ENCODE measurements at regions not wholly inside any gene's neighbourhood (a gene's known extent, or its start where the extent isn't known, plus 50 kb on each side); places are given as distances from the start of the nearest gene placed in this dataset.
"Not testable (repeated sequence)": the region's sequence is repeated elsewhere in the genome, so short reads cannot be mapped to it uniquely, and the experiment has no call there.

DNA sequence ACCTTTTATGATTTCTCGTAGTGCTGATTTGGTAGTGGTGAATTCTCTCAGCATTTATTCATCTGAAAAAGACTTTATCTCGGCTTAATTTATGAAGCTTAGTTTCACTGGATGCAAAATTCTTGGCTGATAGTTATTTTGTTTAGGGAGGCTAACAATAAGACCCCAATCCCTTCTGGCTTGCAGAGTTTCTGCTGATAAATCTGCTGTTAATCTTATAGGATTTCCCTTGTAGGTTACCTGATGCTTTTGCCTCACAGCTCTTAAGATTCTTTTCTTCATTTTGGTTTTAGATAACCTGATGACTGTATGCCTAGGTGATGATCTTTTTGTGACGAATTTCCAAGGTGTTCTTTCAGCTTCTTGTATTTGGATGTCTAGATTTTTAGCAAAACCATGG lies 388.7 kb downstream of the UTRN start:
- no peak for FAIRE-seq
- no peak for DNase-seq (ENCODE audit: low spot score)

DNA sequence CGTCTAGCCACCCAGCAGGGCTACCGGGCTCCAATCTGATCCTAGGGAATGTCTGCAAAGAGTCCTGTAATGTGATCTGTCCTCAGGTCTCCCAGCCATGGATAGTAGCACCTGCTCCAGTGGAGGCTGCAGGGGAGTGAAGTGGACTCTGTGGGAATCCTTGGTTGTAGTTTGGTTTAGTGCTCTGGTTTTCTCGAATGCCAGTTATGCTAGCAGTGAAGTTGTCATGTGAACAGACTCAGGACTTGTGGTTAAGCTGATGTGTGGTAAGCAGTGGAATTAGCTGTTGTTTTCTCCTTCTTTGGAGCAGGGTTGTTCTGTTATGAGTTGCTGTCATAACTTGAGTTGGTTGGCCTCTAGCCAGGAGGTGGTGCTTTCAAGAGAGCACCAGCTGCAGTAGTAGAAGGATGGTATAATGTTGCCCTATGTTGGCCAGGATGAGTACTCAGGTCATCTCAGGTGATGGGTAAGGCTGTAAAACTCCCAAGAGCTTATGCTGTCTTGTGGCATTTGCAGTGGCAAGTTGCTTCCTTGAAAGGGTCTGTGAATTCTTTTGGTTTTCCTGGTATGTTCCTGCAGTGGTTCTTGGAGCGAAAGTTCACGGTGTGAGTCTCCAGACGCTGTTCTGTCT lies 390.2 kb downstream of the UTRN start:
- DNase-seq (ENCODE audit: low spot score) = peak; percentile 14
- peak; percentile 25 for FAIRE-seq

DNA sequence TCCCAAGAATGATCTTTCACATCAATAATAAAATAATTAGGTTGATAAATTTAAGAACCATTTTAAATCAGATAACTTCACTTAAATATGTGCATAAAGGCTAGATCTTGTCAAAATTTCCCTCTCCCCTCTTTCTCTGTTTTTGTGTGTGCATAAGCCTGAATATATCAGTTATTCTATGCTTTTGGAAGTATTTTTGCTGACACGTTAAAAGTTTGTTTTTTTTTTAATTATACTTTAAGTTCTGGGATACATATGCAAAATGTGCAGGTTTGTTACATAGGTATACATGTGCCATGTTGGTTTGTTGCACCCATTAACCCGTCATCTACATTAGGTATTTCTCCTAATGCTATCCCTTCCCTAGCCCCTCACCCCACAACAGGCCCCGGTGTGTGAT lies 391.2 kb downstream of the UTRN start:
- DNase-seq (ENCODE audit: low spot score); FAIRE-seq: not testable (repeated sequence)

DNA sequence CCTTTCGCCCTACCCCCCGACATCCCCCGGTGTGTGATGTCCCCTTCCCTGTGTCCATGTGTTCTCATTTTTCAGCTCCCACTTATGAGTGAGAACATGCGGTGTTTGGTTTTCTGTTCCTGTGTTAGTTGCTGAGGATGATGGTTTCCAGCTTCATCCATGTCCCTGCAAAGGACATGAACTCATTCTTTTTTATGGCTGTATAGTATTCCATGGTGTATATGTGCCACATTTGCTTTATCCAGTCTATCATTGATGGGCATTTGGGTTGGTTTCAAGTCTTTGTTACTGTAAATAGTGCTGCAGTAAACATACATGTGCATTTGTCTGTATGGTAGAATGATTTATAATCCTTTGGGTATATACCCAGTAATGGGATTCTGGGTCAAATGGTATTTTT lies 392.1 kb downstream of the UTRN start:
- FAIRE-seq; DNase-seq (ENCODE audit: low spot score): not testable (repeated sequence)

DNA sequence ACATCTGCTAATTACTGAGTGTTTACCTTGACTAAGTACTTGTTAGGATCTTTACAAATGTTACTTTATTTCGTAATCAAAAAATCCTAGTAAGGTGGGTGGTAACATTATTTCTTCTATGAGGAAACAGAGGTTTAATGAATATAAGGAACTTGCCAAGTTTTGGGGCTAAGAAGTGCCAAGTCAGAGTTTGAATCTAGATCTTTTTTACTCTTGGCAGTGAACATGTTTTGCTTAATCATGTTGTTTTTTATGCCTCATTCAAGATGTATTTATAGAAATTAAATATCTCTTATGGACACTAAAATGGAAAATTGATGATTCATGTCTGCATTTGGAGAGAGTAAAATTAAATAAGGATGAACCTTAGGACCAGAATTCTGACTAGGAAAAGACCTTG lies 393.7 kb downstream of the UTRN start:
- FAIRE-seq = no peak
- DNase-seq (ENCODE audit: low spot score) = no peak

DNA sequence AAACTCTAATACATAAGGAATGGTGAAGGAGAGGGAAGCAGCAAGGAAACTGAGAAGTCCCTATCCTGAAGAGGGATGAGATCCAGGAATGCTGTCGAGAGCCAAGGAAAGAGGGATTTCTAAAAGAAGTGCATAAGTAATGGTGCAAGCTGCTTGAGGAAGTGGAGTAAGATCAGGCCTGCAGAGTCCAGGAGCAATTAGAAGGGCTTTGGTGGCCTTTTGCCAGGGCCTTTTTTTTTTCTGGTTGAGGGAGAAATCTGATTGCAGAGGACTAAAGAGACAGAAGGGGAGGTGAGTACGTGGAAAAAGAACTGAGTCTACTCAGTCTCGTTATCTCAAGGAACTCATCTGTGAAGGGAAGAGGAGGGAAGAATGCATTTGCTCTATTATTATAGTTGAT lies 396.2 kb downstream of the UTRN start:
- FAIRE-seq (no peak), DNase-seq (ENCODE audit: low spot score) (no peak)

DNA sequence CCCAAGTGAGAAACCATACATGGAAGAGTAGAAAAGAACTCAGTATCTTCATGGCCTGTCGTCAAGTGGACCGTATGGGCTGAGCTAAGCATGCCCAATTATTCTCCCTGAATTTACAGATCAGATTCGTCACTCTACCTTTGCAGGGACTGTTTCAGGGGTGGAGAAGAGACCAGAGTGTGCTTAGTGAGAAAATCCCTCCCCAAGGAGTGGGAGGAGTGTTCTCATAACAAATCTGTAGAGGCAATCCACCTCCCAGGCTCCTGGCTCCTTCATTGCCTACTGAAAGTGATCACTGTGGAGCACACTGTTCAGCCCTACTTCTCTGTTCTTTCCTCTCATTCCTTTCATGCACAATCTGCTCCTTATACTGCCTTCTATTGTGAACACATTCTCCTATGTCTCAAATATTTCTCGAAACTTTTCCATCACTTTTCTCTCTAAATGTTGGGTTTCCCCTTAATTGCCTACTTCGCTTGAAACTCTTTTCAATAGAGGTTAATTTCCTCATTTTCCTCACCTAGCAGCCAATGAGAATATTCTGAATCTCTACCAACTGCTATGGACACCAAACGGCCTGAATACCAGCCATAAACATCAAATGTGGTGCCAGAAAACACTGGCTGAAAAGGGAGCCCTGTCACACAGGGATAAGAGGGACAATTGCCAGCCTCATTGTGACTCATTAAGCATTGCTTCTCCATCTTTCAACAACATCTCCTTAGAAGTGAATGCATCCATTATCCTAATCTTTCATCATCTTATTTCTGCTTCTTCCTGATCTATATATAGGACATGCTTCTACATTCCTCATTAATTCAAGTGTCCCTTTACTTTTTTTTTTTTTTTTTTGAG lies 398.3 kb downstream of the UTRN start:
- FAIRE-seq = no peak
- no peak for DNase-seq (ENCODE audit: low spot score)

DNA sequence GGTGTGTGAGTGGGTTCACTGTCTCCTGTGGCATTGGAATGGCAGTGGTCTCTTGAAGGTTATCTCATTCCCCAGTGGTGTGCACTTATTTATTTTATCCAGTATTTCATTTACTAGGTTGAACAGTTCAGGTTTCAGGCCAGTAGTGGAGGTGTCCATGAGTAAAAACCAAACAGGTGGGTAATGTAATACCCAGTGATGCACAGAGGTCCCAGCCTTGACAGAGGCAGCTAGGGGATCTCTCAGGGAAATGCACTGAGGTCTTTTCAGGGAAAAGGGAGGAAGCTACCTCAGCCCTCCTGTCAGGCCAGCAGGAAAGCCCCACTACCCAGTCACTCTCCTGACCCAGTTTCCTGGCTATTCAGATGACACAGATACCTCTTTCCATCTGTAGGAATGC lies 403.6 kb downstream of the UTRN start:
- FAIRE-seq (no peak), DNase-seq (ENCODE audit: low spot score) (no peak)

DNA sequence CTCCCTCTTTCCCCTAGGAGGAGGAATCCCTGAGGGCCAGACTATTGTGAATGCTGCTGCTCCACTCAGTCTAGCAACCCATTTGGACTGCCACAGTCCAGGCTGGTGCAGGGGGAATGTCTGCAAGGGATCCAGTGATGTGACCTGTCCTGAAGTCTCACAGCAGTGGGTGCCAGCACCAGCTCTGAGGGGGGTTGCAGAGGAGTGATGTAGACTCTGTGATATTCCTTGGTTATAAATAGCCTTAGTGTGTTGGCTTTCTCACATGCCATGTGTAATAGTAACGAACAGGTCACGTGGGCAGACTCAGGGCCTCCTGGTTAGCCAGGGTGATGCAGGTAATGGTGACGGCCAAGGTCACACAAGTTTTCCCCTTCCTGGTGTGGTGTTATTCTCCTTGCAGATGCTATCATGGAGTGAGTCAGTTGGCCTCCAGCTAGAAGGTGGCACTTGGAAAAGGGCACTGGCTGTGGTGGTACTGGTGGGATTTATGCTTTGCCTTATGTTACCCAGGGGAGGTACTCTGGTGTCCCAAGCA lies 404.4 kb downstream of the UTRN start:
- no peak for FAIRE-seq
- DNase-seq (ENCODE audit: low spot score) = no peak

DNA sequence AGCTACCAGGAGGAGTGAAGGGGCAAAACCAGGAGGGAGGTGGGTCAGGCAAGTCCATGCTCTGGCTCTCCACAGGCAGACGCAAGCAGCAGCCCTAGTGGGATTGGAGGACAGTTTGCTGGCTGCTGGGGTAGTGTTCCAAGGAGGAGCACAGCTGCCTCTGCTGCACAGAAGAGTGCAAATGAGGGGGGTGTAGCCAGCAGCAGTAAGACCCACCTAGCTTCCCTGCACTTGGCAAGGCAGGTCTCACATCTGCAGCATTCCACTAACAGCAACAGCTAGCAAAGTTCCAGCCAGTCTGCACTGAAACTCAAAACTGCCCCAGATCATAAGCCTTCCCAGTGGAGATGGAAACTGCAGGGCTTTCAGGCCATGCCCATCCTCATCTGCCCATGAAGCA lies 405.0 kb downstream of the UTRN start:
- DNase-seq (ENCODE audit: low spot score) (no peak), FAIRE-seq (no peak)

DNA sequence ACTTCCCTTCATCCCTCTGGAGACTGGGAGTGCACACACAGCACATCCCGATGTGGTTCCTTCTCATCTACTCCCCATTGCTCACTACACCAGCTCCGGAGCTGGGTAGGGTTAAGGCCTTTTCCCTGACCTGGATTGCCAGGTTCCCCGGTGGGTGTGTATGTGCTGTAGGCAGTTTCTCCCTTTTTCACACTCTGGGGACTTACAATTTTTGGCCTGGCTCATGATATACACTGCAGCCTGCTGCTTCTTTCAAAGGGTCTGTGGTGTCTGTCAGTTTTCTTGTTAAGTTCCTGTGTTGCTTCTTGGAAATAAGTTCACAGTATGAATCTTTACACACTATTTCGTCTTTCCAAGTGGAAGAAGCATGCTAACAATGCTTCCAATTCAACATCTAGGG lies 405.5 kb downstream of the UTRN start:
- DNase-seq (ENCODE audit: low spot score) (no peak), FAIRE-seq (no peak)

DNA sequence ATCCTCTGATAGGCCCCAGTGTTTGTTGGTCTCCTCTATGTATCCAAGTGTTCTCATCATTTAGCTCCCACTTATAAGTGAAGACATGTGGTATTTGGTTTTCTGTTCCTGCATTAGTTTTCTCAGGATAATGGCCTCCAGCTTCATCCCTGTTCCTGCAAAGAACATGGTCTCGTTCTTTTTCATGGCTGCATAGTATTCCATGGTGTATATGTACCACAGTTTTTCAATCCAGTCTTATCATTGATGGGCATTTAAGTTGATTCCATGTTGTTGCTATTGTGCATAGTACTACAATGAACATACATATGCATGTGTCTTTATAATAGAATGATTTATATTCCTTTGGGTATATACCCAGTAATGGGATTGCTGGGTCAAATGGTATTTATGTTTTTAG lies 406.9 kb downstream of the UTRN start:
- not testable (repeated sequence) for FAIRE-seq; DNase-seq (ENCODE audit: low spot score)

DNA sequence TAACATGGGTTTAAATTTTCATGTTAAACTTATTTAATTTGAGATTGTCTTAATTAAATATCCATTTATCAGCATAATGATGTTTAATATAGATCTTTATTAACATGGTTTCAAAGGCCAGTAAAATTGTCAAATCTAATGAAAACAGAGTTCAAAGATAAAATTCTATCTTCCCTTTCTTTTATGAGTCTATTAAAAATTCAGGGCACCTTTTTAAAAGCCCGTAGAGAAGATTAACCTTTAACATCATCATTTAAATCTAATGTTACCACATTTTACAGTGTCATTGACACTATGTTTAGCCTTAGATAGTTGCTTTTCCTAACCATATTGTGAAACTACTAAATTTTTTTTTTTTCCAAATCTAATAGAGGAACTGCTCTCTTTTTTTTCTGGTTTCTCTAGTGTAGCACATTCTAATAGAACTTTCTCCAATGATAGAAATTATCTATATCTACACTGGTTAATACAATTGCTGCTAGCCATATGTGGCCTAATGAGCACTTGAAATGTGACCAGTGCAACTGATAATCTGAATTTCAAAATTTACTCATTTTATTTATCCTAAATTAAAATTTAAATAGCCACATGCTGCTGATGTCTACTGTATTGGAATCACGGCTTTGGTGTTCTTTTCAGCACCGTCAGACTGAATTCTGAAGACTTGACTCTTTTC lies 410.9 kb downstream of the UTRN start:
- DNase-seq (ENCODE audit: low spot score) (no peak), FAIRE-seq (no peak)

DNA sequence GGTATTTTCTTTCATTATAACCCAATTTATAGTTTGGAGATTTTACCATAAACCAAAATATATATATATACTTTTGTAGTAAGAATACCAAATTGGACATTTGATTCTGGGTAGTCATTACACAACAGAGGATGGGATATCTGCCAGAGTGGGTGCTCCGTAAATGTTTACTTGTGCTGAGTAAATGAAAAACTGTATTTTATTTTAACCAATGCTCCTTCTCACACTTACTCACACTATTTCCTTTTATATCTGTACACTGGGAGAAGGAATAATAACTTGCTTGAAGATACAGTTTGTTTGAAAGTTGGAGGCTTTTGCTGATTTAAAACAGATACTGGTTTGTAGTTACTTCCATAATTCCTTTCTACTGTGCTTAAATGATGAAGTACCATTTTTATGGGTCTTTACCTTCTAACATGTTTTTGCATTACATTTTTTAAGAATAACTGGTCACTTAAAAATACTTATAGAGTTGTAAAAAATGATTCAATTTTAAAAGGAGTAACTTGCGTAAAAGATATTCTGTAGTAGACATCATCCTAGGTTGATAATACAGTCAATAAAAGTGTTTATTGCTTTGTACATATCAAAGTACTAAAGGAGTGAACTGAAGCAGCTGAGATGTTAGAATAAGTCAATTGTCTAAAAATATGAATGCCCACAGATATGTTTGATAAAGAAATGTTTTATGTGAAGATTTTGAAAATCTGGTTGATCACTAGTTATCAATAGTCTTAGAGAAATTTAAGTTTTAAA lies 411.7 kb downstream of the UTRN start:
- no peak for FAIRE-seq
- DNase-seq (ENCODE audit: low spot score) = no peak

DNA sequence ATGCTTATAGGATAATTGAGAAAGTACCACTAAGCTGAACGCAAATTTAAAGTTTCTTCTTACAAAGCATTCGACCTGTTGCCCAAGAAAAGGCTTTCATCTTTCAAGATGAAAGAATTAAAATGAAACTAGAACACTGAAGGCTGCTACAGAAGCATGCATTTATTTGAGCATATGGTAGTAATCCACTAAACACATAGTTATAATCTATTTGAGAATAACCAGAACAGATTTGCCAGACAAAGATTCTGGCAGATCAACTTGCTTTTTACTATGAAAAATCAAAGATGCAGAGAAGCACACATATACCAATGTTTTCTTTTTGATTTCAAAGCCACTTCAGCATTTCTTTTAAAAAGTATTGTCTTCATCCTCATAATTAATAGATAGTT lies 412.2 kb downstream of the UTRN start:
- DNase-seq (ENCODE audit: low spot score) = no peak
- no peak for FAIRE-seq

DNA sequence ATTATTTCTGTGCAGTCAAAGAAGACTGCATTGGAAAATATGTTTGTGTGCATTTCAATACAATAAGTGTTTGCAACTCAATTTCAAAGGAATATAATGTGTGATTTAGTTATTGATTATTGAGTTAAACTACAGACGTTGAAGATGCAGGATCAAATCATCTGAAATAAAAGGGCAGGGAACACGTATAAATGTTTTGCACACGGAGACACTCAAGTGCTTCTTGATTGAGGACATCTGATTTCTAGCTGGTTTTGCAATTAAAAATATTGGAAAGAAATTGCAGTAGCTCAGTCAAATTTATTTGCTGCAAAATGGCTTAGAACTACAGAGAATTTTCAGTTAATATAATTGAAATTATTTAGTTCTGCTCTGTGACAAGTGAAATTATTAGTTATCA lies 412.7 kb downstream of the UTRN start:
- FAIRE-seq (no peak), DNase-seq (ENCODE audit: low spot score) (no peak)

DNA sequence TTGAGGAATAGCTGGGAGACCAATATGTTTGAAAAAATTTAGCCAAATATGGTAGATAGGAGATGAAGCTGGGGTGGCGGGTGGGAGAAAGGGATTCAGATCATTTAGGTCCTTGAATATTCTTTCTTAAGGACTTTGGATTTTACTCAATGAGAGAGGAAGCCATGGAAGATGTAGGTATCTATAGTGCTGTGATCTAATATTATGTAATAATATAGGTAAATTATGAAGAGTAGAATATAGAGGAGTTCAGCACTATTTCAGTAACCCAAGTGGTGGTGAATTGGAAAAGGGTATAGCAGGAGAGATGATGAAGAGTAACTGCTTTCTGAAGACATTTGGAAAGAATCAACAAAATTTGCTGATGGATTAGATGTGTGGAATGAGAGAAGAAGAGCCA lies 417.6 kb downstream of the UTRN start:
- no peak for FAIRE-seq

DNA sequence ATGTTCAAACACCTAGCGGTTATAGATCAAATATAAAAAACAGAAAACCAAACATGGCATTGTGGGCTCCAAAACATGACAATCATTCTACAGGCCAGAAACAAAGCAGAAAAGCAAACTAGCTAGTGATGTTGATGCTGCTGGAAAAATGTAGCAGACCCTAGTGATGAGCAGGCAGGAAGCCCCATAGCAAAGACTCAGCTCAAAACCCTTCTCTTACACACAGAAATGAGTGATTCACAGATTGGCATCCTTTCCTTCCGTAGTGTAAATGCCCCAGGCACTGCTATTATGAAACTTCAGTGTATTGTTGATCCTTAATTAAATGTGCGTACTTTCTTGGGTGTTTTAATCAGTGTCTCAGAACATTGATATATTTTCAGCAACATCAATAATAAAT lies 425.1 kb downstream of the UTRN start:
- no peak for DNase-seq (ENCODE audit: low spot score)
- FAIRE-seq = no peak

More for the DNA sequence above, 417.6 kb downstream of the UTRN start:
- no peak for DNase-seq (ENCODE audit: low spot score)

DNA sequence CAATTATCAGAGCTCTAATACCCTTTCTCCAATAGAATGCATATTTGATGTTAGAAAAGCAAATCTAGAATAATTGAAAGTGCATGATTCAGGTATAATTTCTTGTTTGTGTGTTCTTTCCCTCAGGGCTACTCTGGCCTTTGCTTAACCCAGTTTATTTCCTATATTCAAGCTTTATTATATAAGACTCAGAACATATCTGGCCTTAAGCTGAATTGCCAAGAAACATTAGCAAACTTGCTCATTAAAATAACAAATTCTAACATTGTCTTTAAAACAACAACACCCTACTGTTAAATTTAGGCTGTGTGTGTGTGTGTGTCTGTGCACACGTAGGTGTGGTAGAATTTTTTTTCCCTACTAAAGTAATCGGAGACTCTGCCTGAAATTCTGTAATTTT lies 426.5 kb downstream of the UTRN start:
- DNase-seq (ENCODE audit: low spot score) (no peak), FAIRE-seq (no peak)

DNA sequence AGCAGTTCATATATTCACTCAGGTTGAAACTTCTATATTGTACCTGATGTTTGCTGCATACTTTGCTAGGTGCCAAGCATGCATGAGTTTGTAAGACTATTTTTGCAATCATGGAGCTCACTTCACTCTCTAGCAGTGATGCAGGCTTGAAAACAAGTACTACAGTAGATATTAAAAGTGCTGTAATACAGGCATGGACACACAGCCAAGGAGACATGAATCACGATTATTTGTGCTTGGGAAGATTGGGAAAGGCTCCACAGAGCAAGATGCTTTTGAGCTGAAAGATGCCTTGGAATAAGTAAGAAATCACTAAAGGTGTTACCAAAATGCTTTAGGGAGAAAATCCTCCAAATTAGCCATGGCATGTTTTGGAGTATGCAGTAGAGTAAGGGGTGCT lies 427.4 kb downstream of the UTRN start:
- FAIRE-seq = no peak
- no peak for DNase-seq (ENCODE audit: low spot score)

DNA sequence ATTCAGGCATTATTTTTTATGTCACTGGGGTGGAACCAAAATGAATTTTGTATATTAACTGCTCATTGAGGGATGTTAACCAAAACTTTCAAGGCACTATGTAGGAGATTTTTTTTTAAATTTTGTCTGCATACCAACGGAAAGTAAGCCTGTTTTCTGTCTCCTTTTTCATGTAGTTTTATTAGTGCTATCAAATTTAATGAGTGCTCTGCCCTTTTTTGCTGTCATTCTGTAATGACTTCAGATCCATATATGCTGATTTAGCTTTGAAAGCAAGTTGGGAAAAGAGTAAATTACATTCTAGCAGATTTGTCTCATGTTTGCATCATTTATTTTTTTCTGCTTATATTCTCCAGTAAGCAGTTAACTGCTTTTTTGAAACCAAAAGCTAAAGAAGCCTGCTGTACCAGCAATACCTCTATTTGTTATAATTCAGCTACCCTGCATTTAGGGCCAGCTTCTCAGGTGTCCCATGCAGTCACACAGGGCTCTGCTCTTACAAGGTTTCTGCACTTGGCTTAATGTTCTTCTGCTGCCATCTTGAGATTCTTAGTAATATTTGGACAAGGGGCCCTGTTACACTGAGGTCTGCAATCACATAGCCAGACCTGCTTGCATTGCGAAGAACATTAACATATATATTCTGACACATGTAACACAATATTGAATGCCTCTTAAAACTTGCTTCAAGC lies 429.0 kb downstream of the UTRN start:
- DNase-seq (ENCODE audit: low spot score) (no peak), FAIRE-seq (no peak)

Data from RCC 7860 (cell line).